Muscle of leg (tissue), 3 donors: ENCODE measurements at regions not wholly inside any gene's neighbourhood (a gene's known extent, or its start where the extent isn't known, plus 50 kb on each side); places are given as distances from the start of the nearest gene placed in this dataset.

Experiments
- DNase-seq: peaks from one replicate; pipeline ENCODE4 v3.0.0; 2013
- H3K27ac ChIP-seq: one replicate; pipeline ENCODE4 v1.5.1; 2013; ENCODE audit warnings: mild to moderate bottlenecking, low read length, control low read depth
- H3K27me3 ChIP-seq: one replicate; pipeline ENCODE4 v1.6.1; 2013; ENCODE audit warnings: low read length; ENCODE audit not compliant: control insufficient read depth, insufficient read depth
- H3K36me3 ChIP-seq: one replicate; pipeline ENCODE4 v1.6.1; 2013; ENCODE audit warnings: low read length; ENCODE audit not compliant: control insufficient read depth, insufficient read depth
- H3K4me1 ChIP-seq: one replicate; pipeline ENCODE4 v1.6.1; 2013; ENCODE audit warnings: low read length; ENCODE audit not compliant: control insufficient read depth, insufficient read depth
- H3K4me3 ChIP-seq: one replicate; pipeline ENCODE4 v1.5.1; 2013; ENCODE audit warnings: low read length, control low read depth
- H3K9me3 ChIP-seq: replicated peaks from 2 replicates; pipeline ENCODE4 v1.6.1; 2013; ENCODE audit warnings: low read depth, low read length; ENCODE audit not compliant: control insufficient read depth
- WGBS: methylation state at CpG from one replicate; pipeline ENCODE4 v1.1.5; 2013; ENCODE audit warnings: missing lambda C conversion rate; ENCODE audit not compliant: insufficient coverage; 5-methylcytosine and 5-hydroxymethylcytosine counted together

- no peak for DNase-seq
- no peaks in the 10 kb centered on the region for H3K36me3 ChIP-seq
- no peaks in the 10 kb centered on the region for H3K9me3 ChIP-seq
- H3K4me1 ChIP-seq, result no peaks in the 10 kb centered on the region
- H3K27ac ChIP-seq, result no peak overlapping the region
- WGBS, result 57% methylated on average over 1 of the region's 3 CpGs
- no peaks in the 10 kb centered on the region for H3K27me3 ChIP-seq
- H3K4me3 ChIP-seq, result no peak overlapping the region
Observed at GRCh38 chr14:66293533-66294105, 192.6 kb upstream of the CCDC196 start.

- H3K27ac ChIP-seq, result no peak overlapping the region
- no peak overlapping the region for H3K4me3 ChIP-seq
- H3K4me1 ChIP-seq, result no peaks in the 10 kb centered on the region
- H3K9me3 ChIP-seq, result no peaks in the 10 kb centered on the region
- no peak for DNase-seq
- no peaks in the 10 kb centered on the region for H3K27me3 ChIP-seq
- no CpG with 5 or more reads among the region's 2 CpGs for WGBS
- H3K36me3 ChIP-seq, result no peaks in the 10 kb centered on the region
Observed at GRCh38 chr14:66295386-66295785, 190.8 kb upstream of the CCDC196 start.

GRCh38 chr14:66300886-66301285 is 185.3 kb upstream of the CCDC196 start:
- Histone ChIP-seq H3K27me3 (no peaks in the 10 kb centered on the region), H3K36me3 (no peaks in the 10 kb centered on the region), H3K9me3 (no peaks in the 10 kb centered on the region), H3K27ac (no peak overlapping the region), H3K4me1 (no peaks in the 10 kb centered on the region), H3K4me3 (no peak overlapping the region)
- WGBS, result no CpG with 5 or more reads among the region's 3 CpGs
- no peak for DNase-seq

GRCh38 chr14:66306101-66306500 is 180.1 kb upstream of the CCDC196 start:
- no peaks in the 10 kb centered on the region for H3K36me3 ChIP-seq
- no peaks in the 10 kb centered on the region for H3K9me3 ChIP-seq
- DNase-seq, result no peak
- H3K27me3 ChIP-seq, result no peaks in the 10 kb centered on the region
- H3K4me3 ChIP-seq, result no peak overlapping the region
- H3K27ac ChIP-seq, result no peak overlapping the region
- H3K4me1 ChIP-seq, result no peaks in the 10 kb centered on the region

GRCh38 chr14:66311058-66311457 is 175.1 kb upstream of the CCDC196 start:
- no peaks in the 10 kb centered on the region for H3K4me1 ChIP-seq
- WGBS, result 56% methylated on average over 1 of the region's 3 CpGs
- no peak overlapping the region for H3K4me3 ChIP-seq
- DNase-seq, result no peak
- H3K36me3 ChIP-seq, result no peaks in the 10 kb centered on the region
- H3K27ac ChIP-seq, result no peak overlapping the region
- no peaks in the 10 kb centered on the region for H3K9me3 ChIP-seq
- H3K27me3 ChIP-seq, result no peaks in the 10 kb centered on the region

- H3K4me3 ChIP-seq, result no peak overlapping the region
- 81% methylated on average over 4 of the region's 5 CpGs for WGBS
- DNase-seq, result no peak
- H3K27ac ChIP-seq, result no peak overlapping the region
- no peaks in the 10 kb centered on the region for H3K4me1 ChIP-seq
- no peaks in the 10 kb centered on the region for H3K9me3 ChIP-seq
- H3K36me3 ChIP-seq, result no peaks in the 10 kb centered on the region
- no peaks in the 10 kb centered on the region for H3K27me3 ChIP-seq
Observed at GRCh38 chr14:66311990-66312389, 174.2 kb upstream of the CCDC196 start.

GRCh38 chr14:66312451-66312850 is 173.7 kb upstream of the CCDC196 start:
- Histone ChIP-seq H3K9me3 (no peaks in the 10 kb centered on the region), H3K4me1 (no peaks in the 10 kb centered on the region), H3K27ac (no peak overlapping the region), H3K4me3 (no peak overlapping the region), H3K36me3 (no peaks in the 10 kb centered on the region), H3K27me3 (no peaks in the 10 kb centered on the region)
- no peak for DNase-seq
- WGBS, result no CpG with 5 or more reads among the region's 3 CpGs

- Histone ChIP-seq H3K9me3 (no peaks in the 10 kb centered on the region), H3K27me3 (no peaks in the 10 kb centered on the region), H3K4me1 (no peaks in the 10 kb centered on the region), H3K4me3 (no peak overlapping the region), H3K27ac (no peak overlapping the region), H3K36me3 (no peaks in the 10 kb centered on the region)
- DNase-seq, result no peak
- 60% methylated on average over 1 of the region's 1 CpG for WGBS
Observed at GRCh38 chr14:66315098-66315497, 171.1 kb upstream of the CCDC196 start.

GRCh38 chr14:66315548-66315947 is 170.6 kb upstream of the CCDC196 start:
- no peaks in the 10 kb centered on the region for H3K27me3 ChIP-seq
- WGBS, result 44% methylated on average over 1 of the region's 1 CpG
- H3K4me1 ChIP-seq, result no peaks in the 10 kb centered on the region
- no peak overlapping the region for H3K4me3 ChIP-seq
- H3K36me3 ChIP-seq, result no peaks in the 10 kb centered on the region
- DNase-seq, result no peak
- H3K27ac ChIP-seq, result no peak overlapping the region
- H3K9me3 ChIP-seq, result no peaks in the 10 kb centered on the region

GRCh38 chr14:66322564-66322963 is 163.6 kb upstream of the CCDC196 start:
- no peak overlapping the region for H3K4me3 ChIP-seq
- H3K9me3 ChIP-seq, result no peaks in the 10 kb centered on the region
- H3K27me3 ChIP-seq, result no peaks in the 10 kb centered on the region
- no peaks in the 10 kb centered on the region for H3K36me3 ChIP-seq
- WGBS, result no CpG with 5 or more reads among the region's 1 CpG
- DNase-seq, result no peak
- H3K27ac ChIP-seq, result no peak overlapping the region
- no peaks in the 10 kb centered on the region for H3K4me1 ChIP-seq

- 40% methylated on average over 1 of the region's 4 CpGs for WGBS
- Histone ChIP-seq H3K9me3 (no peaks in the 10 kb centered on the region), H3K4me1 (no peaks in the 10 kb centered on the region), H3K4me3 (no peak overlapping the region), H3K27ac (no peak overlapping the region), H3K36me3 (no peaks in the 10 kb centered on the region), H3K27me3 (no peaks in the 10 kb centered on the region)
- DNase-seq, result no peak
Observed at GRCh38 chr14:66330228-66330627, 155.9 kb upstream of the CCDC196 start.
